GM18511 (cell line): ENCODE measurements at regions not wholly inside any gene's neighbourhood (a gene's known extent, or its start where the extent isn't known, plus 50 kb on each side); places are given as distances from the start of the nearest gene placed in this dataset.

Experiments
- ATAC-seq: cut with Tn5 transposase; IDR thresholded peaks from one replicate; pipeline ENCODE4 v1.9.1; 2021; ENCODE audit warnings: mild to moderate bottlenecking, moderate library complexity; ENCODE audit not compliant: unreplicated experiment

- no peak for ATAC-seq
These were observed 62.9 kb downstream of the NHLRC3 start for GRCh38 chr13:39100996-39101738.

- ATAC-seq = no peak
These were observed 64.8 kb downstream of the NHLRC3 start for GRCh38 chr13:39102981-39103490.

GRCh38 chr13:39105110-39105509 is 66.9 kb downstream of the NHLRC3 start:
- no peak for ATAC-seq

- ATAC-seq = no peak
These were observed 68.2 kb downstream of the NHLRC3 start for GRCh38 chr13:39106216-39107005.

- no peak for ATAC-seq
These were observed 69.3 kb downstream of the NHLRC3 start for GRCh38 chr13:39107561-39107960.

- no peak for ATAC-seq
These were observed 70.5 kb downstream of the NHLRC3 start for GRCh38 chr13:39108783-39109182.

- no peak for ATAC-seq
These were observed 72.4 kb downstream of the NHLRC3 start for GRCh38 chr13:39110518-39111097.

GRCh38 chr13:39111145-39111544 is 72.9 kb downstream of the NHLRC3 start:
- no peak for ATAC-seq

GRCh38 chr13:39119422-39119821 is 81.2 kb downstream of the NHLRC3 start:
- no peak for ATAC-seq

- ATAC-seq = no peak
These were observed 85.3 kb downstream of the NHLRC3 start for GRCh38 chr13:39123578-39123977.

- ATAC-seq = no peak
These were observed 91.0 kb downstream of the NHLRC3 start for GRCh38 chr13:39129213-39129612.

GRCh38 chr13:39130301-39130700 is 92.0 kb downstream of the NHLRC3 start:
- no peak for ATAC-seq

- ATAC-seq = no peak
These were observed 94.3 kb downstream of the NHLRC3 start for GRCh38 chr13:39132286-39133230.

GRCh38 chr13:39133781-39134180 is 95.5 kb downstream of the NHLRC3 start:
- ATAC-seq = no peak

- ATAC-seq = no peak
These were observed 96.3 kb downstream of the NHLRC3 start for GRCh38 chr13:39134574-39134973.

- no peak for ATAC-seq
These were observed 106.1 kb downstream of the NHLRC3 start for GRCh38 chr13:39144391-39144790.

GRCh38 chr13:39144941-39145533 is 106.8 kb downstream of the NHLRC3 start:
- ATAC-seq = no peak

GRCh38 chr13:39148513-39148961 is 110.3 kb downstream of the NHLRC3 start:
- no peak for ATAC-seq

GRCh38 chr13:39149896-39150295 is 111.6 kb downstream of the NHLRC3 start:
- ATAC-seq = no peak

- ATAC-seq = no peak
These were observed 115.8 kb downstream of the NHLRC3 start for GRCh38 chr13:39154041-39154440.
